Suppressor macrophage (primary cell): ENCODE measurements at regions not wholly inside any gene's neighbourhood (a gene's known extent, or its start where the extent isn't known, plus 50 kb on each side); places are given as distances from the start of the nearest gene placed in this dataset.
"Not testable (repeated sequence)": the region's sequence is repeated elsewhere in the genome, so short reads cannot be mapped to it uniquely, and the experiment has no call there.

Source experiments
- DNase-seq, 4 experiments: peaks; one replicate each; pipeline ENCODE4 v3.0.0-alpha.2; 2020 to 2022

GRCh38 chr14:95818581-95818980, 58.1 kb upstream of the TUNAR start:
- DNase-seq, result no peak

- DNase-seq, result no peak
Measured at GRCh38 chr14:95817271-95817670, 59.4 kb upstream of the TUNAR start.

GRCh38 chr14:95816539-95816938, 60.1 kb upstream of the TUNAR start:
- DNase-seq, result no peak

GRCh38 chr14:95815226-95815690, 61.4 kb upstream of the TUNAR start:
- no peak for DNase-seq

GRCh38 chr14:95814363-95815225, 62.0 kb upstream of the TUNAR start:
- DNase-seq, result no peak

GRCh38 chr14:95811813-95812212, 64.8 kb upstream of the TUNAR start:
- no peak for DNase-seq

GRCh38 chr14:95808371-95808770, 68.3 kb upstream of the TUNAR start:
- no peak for DNase-seq

GRCh38 chr14:95796788-95797187, 79.8 kb upstream of the TUNAR start:
- no peak for DNase-seq

GRCh38 chr14:95787941-95788340, 74.0 kb upstream of the TCL1A start:
- no peak for DNase-seq

GRCh38 chr14:95786566-95786965, 72.6 kb upstream of the TCL1A start:
- DNase-seq, result no peak

GRCh38 chr14:95784137-95784536, 70.2 kb upstream of the TCL1A start:
- peak in 2 of 4 experiments; percentile 27 to 36 for DNase-seq

- DNase-seq, result no peak
Measured at GRCh38 chr14:95776798-95777534, 63.0 kb upstream of the TCL1A start.

GRCh38 chr14:95774265-95775160, 60.6 kb upstream of the TCL1A start:
- peak; percentile 50 to 74 (median 66) for DNase-seq

- peak in 1 of 4 experiments; percentile 2 for DNase-seq
Measured at GRCh38 chr14:95770777-95771176, 56.9 kb upstream of the TCL1A start.

GRCh38 chr14:95769976-95770375, 56.1 kb upstream of the TCL1A start:
- no peak for DNase-seq

- not testable (repeated sequence) for DNase-seq
Measured at GRCh38 chr14:95769431-95769830, 55.5 kb upstream of the TCL1A start.

GRCh38 chr14:95765051-95765450, 51.1 kb upstream of the TCL1A start:
- DNase-seq, result no peak

- DNase-seq, result no peak
Measured at GRCh38 chr14:95763875-95764274, 50.0 kb upstream of the TCL1A start.
